KG1 (cell line): ENCODE measurements at regions not wholly inside any gene's neighbourhood (a gene's known extent, or its start where the extent isn't known, plus 50 kb on each side); places are given as distances from the start of the nearest gene placed in this dataset.

Experiments
- DNase-seq: peaks from one replicate; lab custom pipeline; 2025; lab: John Stamatoyannopoulos, UW

GRCh38 chr16:13393816-13394215 is 492.4 kb downstream of the SHISA9 start:
- DNase-seq, result no peak

DNA sequence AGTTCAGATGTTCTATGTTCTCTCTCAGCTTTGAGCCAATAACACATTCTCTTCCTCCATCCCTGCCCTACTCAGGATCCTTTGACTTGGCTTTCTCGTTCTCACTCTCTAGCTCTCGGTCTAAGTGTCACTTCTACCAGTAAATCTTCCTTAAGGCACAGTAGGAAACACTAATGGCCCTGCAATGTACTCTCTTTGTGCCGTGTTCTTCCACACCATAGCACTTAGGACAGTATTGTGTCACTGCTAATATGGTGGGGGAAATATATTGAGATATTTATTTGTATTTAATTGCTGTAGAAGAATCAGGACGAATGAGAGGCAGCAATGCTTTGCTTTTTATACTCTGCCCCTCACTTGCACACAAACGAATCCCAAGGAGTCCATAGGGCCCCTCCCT is 493.1 kb downstream of the SHISA9 start:
- DNase-seq, result no peak

- DNase-seq, result no peak
Measured at GRCh38 chr16:13397126-13397525, 495.7 kb downstream of the SHISA9 start.

GRCh38 chr16:13401641-13402040 is 500.2 kb downstream of the SHISA9 start:
- no peak for DNase-seq

DNA sequence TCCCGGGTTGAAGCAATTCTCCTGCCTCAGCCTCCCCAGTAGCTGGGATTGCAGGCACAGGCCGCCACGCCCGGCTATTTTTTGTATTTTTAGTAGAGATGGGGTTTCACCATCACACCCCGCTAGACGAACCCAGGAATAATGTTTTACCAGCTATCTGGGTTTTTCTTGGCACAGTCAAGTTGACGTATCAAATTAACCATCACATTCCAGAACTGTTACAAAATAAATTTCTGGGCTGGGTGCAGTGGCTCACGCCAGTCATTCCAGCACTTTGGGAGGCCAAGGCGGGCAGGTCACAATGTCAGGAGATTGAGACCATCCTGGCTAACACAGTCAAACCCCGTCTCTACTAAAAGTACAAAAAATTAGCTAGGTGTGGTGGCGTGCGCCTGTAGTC is 501.2 kb downstream of the SHISA9 start:
- DNase-seq, result no peak

- DNase-seq, result no peak
Measured at GRCh38 chr16:13403326-13403725, 501.9 kb downstream of the SHISA9 start.

- DNase-seq, result no peak
Measured at GRCh38 chr16:13414154-13414553, 505.8 kb upstream of the ERCC4 start.

- DNase-seq, result no peak
Measured at GRCh38 chr16:13419589-13419988, 500.4 kb upstream of the ERCC4 start.

GRCh38 chr16:13421726-13422125 is 498.2 kb upstream of the ERCC4 start:
- DNase-seq, result no peak

GRCh38 chr16:13425836-13426235 is 494.1 kb upstream of the ERCC4 start:
- peak; percentile 80 for DNase-seq

DNA sequence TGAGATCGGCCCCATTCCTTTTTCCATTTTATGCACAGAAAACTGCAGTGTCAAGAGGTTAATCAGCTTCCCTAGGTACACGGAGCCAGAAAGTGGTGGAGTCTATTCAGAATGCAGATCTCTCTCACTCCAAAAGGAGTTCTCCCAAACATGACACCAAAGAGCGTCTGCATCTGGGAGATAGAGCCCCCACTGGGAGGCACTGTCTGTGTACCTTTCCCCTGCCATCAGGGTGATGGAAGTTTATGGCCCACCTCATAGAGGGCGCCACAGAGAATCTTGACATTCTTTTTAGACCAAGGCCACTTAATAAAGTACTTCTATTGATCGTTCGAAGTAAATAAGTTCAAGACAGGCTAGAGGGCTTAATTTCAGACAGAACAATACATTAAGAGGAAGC is 493.7 kb upstream of the ERCC4 start:
- DNase-seq, result peak; percentile 80

DNA sequence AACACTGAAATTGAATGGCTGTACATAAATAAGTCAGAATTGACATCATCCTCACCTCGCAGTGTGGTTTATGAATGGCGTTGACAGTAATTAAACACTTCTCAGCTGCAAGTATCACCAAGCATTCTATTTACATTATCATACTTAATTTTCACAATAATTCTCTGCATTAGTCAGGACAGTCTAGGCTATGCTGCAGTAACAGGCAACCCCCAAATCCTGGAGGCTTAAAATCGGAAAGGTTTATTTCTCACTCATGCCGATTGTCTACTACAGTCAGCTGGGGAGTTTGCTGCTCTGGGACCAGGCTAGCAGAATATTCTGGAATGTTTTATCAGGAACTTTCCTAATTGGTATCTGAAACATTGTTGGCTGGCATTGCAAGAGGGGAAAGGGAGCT is 493.2 kb upstream of the ERCC4 start:
- DNase-seq, result no peak

DNA sequence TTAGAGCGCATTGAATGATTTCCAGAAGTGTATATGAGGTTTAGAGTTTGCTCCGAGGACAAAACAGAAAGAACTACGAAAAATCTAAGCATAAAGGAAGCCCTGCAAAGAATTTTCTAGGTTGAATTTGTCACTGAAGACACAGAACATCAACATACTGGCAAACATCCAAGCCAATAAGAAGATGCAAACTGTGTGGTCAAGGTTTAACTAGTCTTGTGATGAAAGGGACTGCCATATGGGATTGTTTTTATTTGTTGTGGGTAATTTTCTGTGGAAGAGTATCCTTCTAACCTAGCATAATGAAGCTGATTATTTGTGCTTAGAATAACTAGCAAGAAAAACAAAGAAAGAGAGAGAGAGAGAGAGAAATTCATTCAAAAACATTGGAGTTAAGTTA is 492.0 kb upstream of the ERCC4 start:
- no peak for DNase-seq

DNA sequence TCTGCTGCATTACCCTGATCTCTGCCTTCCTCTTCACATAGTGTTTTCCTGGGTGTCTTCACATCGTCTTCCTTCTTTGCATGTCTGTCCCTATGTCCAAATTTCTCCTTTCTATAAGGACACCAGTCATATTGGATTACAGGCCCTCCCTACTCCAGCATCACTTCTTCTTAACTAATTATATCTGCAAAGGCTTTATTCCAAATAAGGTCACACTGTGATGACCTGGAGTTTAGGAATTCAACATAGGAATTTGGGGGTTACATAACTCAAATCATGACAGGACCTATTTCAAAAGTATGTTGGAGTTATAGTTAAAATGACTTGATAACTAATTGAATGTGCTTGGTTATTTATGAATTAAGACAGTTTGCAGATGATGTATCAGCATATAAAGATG is 490.5 kb upstream of the ERCC4 start:
- DNase-seq, result no peak

DNA sequence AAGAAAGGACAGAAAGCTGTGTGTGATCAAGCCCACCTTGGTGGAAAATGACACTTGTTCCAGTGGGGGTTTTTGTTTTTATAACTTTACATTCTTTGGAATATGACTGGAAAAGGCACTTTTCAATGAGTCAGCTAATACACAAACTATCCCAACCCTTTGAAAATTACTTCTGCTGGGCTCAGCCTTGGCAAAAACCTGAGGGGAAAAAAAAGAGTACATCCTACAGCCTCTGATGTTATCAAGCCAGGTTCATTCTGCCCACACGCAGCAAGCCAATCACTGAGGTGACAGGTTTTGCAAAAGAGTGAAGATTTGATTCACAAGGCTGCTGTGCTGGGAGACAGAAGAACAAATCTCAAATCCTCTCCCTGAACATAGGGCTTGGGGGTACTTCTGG is 484.5 kb upstream of the ERCC4 start:
- DNase-seq, result no peak

DNA sequence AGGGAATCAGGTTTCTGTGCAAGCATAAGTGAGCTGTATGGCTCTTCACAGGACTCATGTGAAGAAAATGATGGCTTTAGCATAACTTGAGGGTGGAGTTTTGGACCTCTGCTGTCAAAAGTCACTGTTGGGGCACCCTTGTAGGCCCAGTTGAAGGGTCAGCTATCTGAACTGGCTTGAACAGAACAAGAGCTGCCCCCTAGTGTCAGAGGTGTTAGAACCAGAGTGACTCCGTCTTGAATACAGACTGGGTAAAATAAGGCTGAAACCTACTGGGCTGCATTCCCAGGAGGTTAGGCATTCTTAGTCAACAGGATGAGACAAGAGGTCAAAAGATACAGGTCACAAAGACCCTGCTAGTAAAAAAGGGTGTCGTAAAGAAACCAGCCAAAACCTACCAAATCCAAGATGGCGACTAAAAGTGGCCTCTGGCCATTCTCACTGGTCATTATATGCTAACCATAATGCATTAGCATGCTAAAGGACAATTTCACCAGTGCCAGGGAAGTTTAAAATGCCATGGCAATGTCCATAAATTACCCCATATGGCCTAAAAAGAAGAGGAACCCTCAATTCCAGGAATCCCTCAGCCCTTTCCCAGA is 484.0 kb upstream of the ERCC4 start:
- DNase-seq, result no peak

- DNase-seq, result no peak
Measured at GRCh38 chr16:13436641-13437412, 483.1 kb upstream of the ERCC4 start.

GRCh38 chr16:13437413-13437795 is 482.6 kb upstream of the ERCC4 start:
- DNase-seq, result no peak

DNA sequence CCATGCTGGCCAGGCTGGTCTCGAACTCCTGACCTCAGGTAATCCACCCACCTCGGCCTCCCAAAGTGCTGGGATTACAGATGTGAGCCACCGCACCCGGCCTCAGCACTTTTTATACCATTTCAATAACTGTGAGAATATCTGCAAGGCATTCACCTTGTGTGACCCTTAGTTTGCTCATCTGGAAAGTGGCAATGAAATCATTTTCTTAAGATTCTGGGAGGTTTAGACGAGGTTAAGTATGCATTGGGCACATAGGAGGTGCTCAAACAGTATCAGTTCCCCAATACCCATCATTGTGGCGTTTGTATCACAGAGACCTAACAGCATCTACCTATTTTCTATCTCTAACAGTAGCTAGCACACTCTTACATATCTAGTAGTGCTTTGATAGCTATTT is 481.9 kb upstream of the ERCC4 start:
- no peak for DNase-seq

DNA sequence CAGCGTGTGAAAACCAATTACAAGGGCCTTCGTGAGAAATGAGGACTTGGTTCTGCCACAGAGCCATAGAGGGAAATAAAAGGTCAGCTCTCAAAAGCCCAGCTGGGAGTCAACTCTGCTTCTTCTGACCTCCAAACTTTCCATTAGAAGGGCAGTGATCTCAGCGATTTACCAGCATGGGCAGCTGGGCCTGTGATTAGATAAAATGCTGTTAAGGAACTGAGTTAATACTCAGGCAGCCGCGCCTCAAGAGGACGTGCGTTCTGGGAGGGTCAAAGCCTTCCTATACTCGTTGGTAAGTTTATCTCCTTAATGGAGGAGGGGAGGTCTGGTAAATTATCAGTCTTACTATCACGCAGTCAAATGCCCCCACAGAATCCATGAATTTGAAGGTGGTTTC is 480.2 kb upstream of the ERCC4 start:
- DNase-seq, result no peak

DNA sequence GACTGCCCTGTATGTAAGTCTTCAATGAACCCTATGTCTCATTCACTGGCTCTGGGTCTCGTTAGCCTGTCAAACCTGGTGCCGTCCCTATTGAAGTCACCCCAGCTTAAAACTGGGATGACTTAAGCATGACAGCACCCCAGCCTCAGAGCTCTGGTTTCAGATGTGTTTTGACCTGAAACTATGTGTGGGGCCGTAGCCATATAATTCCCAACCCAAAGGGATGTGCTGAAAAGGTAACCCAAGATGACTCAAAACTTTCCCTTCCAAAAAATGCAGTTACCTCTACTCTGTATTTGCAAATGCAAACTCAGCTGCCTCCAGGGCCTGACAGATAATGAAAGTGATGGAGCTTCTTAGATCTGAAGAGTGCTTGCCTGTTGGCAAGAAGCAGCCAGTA is 478.3 kb upstream of the ERCC4 start:
- no peak for DNase-seq

- DNase-seq, result no peak
Measured at GRCh38 chr16:13448346-13448745, 471.6 kb upstream of the ERCC4 start.

- DNase-seq, result no peak
Measured at GRCh38 chr16:13453325-13453724, 466.6 kb upstream of the ERCC4 start.

- peak; percentile 55 for DNase-seq
Measured at GRCh38 chr16:13453938-13454553, 465.9 kb upstream of the ERCC4 start.
